ENCODE measurements at regions not wholly inside any gene's neighbourhood (a gene's known extent, or its start where the extent isn't known, plus 50 kb on each side); places are given as distances from the start of the nearest gene placed in this dataset.

DNA sequence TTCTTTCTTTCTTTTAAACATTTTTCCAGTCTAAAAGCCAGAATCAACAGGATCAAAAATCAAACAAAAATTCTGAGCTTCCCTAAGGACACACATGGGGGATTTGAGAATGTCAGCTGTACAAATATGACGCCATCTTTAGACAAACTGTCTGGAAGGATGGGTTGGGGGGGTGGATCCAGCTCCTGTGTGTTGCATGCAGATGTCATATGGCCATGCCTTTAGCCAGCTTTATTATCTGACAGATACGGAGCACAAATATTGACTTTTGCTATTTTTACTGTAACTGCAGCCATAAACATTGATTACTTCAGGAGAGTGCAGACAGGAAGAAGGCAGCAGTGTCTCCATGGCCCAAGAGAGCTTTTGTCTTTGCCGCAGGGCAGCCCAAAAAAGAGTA, 279.4 kb upstream of the ELAC2 start:
- Histone ChIP-seq H3K36me3 (no peaks in the 10 kb centered on the region), H3K4me3 (ENCODE audit: low read depth, low read length) (no peak overlapping the region), H3K27ac (no peak overlapping the region), H3K9me3 (ENCODE audit: severe bottlenecking) (no peaks in the 10 kb centered on the region), H3K27me3 (ENCODE audit: insufficient read depth, low read depth, severe bottlenecking) (no peaks in the 10 kb centered on the region)
- DNase-seq = no peak
- TF ChIP-seq, protein P1, sequence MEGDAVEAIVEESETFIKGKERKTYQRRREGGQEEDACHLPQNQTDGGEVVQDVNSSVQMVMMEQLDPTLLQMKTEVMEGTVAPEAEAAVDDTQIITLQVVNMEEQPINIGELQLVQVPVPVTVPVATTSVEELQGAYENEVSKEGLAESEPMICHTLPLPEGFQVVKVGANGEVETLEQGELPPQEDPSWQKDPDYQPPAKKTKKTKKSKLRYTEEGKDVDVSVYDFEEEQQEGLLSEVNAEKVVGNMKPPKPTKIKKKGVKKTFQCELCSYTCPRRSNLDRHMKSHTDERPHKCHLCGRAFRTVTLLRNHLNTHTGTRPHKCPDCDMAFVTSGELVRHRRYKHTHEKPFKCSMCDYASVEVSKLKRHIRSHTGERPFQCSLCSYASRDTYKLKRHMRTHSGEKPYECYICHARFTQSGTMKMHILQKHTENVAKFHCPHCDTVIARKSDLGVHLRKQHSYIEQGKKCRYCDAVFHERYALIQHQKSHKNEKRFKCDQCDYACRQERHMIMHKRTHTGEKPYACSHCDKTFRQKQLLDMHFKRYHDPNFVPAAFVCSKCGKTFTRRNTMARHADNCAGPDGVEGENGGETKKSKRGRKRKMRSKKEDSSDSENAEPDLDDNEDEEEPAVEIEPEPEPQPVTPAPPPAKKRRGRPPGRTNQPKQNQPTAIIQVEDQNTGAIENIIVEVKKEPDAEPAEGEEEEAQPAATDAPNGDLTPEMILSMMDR (IDR thresholded peaks at IDR 0.05; ENCODE audit: low read depth, low read length) = no peak

DNA sequence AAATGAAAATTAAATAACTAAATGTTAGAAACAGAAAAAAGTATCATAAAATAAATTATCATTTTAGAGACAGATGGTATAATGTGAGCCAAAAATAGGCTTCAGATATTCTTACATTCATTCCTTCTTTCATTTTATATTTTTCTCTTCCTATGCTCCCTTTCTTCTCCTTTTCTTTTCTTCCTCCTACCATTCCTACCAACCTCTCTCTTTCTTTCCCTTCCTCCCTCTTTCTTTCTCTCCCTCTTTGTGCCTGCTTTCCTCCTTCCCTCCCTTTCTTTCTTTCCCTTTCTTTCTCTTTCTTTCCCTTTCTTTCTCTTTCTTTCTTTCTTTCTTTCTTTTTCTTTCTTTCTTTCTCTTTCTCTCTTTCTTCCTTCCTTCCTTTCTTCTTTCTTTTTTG, 275.6 kb upstream of the ELAC2 start:
- Histone ChIP-seq H3K27me3 (ENCODE audit: insufficient read depth, low read depth, severe bottlenecking) (no peaks in the 10 kb centered on the region), H3K27ac (no peak overlapping the region), H3K9me3 (ENCODE audit: severe bottlenecking) (no peaks in the 10 kb centered on the region), H3K36me3 (no peaks in the 10 kb centered on the region), H3K4me3 (ENCODE audit: low read depth, low read length) (no peak overlapping the region)
- TF ChIP-seq, protein P1 (IDR thresholded peaks at IDR 0.05; ENCODE audit: low read depth, low read length) = no peak
- DNase-seq = no peak

DNA sequence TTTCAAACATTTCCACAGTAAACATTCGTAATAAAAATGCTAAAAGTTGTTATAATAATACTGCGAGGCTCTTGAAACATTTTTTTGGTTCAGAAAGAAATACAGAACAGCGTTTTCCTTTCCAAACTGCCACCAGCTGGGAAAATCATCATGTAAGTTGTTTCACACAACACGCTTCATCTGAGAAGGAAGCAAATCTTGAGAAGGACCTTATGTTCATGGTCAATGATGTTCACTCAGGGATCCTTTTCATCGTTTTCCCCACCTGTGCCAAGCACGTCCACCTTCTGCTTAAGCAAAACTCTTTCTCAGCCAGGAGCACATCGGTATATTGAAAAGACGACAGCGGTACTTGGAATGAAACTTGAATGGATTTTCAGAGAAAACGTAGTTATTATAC, 274.5 kb upstream of the ELAC2 start:
- TF ChIP-seq, protein P1 (IDR thresholded peaks at IDR 0.05; ENCODE audit: low read depth, low read length) = no peak
- no peaks in the 10 kb centered on the region for H3K9me3 ChIP-seq (ENCODE audit: severe bottlenecking)
- no peaks in the 10 kb centered on the region for H3K27me3 ChIP-seq (ENCODE audit: insufficient read depth, low read depth, severe bottlenecking)
- no peak for DNase-seq
- H3K4me3 ChIP-seq (ENCODE audit: low read depth, low read length) = no peak overlapping the region
- no peak overlapping the region for H3K27ac ChIP-seq
- no peaks in the 10 kb centered on the region for H3K36me3 ChIP-seq

DNA sequence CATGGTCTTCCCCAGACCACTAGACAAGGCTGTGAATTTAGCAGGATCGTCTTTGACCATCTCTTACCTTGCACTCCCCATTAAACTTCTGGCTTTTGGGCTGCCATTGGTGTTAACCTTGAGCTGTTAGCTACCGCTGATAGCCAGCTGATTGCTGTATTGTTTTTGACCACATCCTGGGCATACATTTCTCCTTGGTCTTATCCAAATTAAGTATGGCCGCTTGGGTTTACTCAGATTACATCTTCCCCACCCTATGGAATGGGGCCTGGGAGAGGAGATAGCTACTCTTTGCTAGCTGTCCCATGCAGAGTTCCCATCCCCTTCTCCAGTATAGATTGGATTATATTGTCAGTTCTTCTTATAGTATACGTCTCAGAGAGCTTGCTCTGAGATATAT, 270.4 kb upstream of the ELAC2 start:
- no peaks in the 10 kb centered on the region for H3K36me3 ChIP-seq
- no peak overlapping the region for H3K4me3 ChIP-seq (ENCODE audit: low read depth, low read length)
- no peaks in the 10 kb centered on the region for H3K9me3 ChIP-seq (ENCODE audit: severe bottlenecking)
- no peak overlapping the region for H3K27ac ChIP-seq
- no peaks in the 10 kb centered on the region for H3K27me3 ChIP-seq (ENCODE audit: insufficient read depth, low read depth, severe bottlenecking)
- TF ChIP-seq, protein P1 (IDR thresholded peaks at IDR 0.05; ENCODE audit: low read depth, low read length) = no peak
- DNase-seq = no peak

DNA sequence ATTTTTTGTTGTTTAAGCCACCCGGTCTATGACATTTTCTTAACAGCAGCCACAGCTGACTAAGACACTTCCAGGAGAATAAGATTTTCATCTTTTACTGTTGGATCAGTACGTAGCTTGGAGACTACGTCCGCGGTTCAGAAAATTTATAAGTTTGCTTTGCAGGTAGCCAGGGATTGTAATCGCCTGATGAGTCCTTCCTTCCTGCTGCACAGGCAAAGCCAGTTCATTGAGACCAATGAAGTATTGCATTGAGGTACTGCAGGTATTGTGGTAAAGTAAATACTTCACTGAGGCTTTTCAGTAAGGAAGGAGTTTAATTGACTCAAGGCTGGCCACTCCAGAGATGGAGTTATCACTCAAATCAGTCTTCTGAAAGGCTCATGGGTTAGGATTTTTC, 269.4 kb upstream of the ELAC2 start:
- Histone ChIP-seq H3K27me3 (ENCODE audit: insufficient read depth, low read depth, severe bottlenecking) (no peaks in the 10 kb centered on the region), H3K9me3 (ENCODE audit: severe bottlenecking) (no peaks in the 10 kb centered on the region), H3K27ac (no peak overlapping the region), H3K36me3 (no peaks in the 10 kb centered on the region), H3K4me3 (ENCODE audit: low read depth, low read length) (no peak overlapping the region)
- TF ChIP-seq, protein P1 (IDR thresholded peaks at IDR 0.05; ENCODE audit: low read depth, low read length) = no peak
- no peak for DNase-seq

DNA sequence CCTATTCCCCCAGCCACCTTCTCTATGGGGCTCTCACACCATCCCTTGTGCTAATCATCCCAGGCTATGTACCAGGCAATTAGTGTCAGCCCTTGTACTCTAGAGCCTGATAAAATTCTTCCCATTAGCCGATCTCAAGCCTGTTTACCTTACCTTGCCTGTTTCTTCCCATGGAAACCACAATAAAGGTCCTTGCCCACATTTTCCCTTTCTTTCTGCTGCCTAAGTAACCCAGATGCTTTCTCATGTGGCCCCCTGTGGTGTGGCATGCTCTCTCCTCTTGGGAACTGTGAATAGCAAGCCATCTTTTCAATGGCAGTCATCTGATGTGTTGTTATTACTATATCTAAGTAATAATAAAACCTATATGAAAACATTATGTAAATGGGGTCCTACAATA, 265.8 kb upstream of the ELAC2 start:
- DNase-seq = no peak
- Histone ChIP-seq H3K9me3 (ENCODE audit: severe bottlenecking) (no peaks in the 10 kb centered on the region), H3K36me3 (no peaks in the 10 kb centered on the region), H3K27ac (no peak overlapping the region), H3K4me3 (ENCODE audit: low read depth, low read length) (no peak overlapping the region), H3K27me3 (ENCODE audit: insufficient read depth, low read depth, severe bottlenecking) (no peaks in the 10 kb centered on the region)
- TF ChIP-seq, protein P1 (IDR thresholded peaks at IDR 0.05; ENCODE audit: low read depth, low read length) = no peak
